OCI-LY7 (cell line): ENCODE measurements at regions not wholly inside any gene's neighbourhood (a gene's known extent, or its start where the extent isn't known, plus 50 kb on each side); places are given as distances from the start of the nearest gene placed in this dataset.

Experiments
- EZH2phosphoT487 ChIP-seq: fragments of 200-600 bp; sonication (generic); IDR thresholded peaks from 2 replicates; pipeline ENCODE4 v1.6.1; 2018; ENCODE audit warnings: low read depth, borderline replicate concordance, mild to moderate bottlenecking, mixed run types, antibody characterized with exemption, low read length, moderate library complexity, mixed read lengths
- TF ChIP-seq, protein P1 (sequence below): fragments of 200-600 bp; sonication (generic); conservative IDR thresholded peaks from 2 replicates; pipeline ENCODE4 v1.5.1; 2014; ENCODE audit warnings: mild to moderate bottlenecking, antibody characterized with exemption, low read length, moderate library complexity, mixed read lengths

DNA sequence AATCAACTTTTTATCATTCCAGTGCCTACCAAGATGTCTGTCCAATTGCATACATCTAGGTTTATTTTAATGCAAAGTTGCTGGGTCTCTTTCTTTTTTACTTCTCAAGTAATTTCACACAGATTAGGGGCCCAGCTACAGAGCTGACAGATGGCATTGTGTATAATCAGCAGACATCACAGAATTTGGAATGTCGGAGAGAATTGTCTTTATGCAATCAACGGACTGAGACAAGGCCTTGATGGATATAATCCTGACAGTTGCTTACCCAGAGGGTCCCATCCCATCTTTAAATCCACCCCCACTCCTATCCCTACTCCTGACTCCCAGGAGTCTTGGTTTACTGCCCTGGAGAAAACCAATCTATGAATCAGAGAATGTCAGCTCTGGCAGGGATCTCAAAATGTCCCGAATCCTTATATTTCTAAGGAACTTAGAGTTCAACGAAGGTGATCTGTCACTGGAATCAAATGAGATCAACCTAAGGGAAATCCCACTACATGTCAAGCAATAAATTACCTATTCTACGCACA lies 142.0 kb downstream of the LRATD1 start:
- TF ChIP-seq, protein P1, sequence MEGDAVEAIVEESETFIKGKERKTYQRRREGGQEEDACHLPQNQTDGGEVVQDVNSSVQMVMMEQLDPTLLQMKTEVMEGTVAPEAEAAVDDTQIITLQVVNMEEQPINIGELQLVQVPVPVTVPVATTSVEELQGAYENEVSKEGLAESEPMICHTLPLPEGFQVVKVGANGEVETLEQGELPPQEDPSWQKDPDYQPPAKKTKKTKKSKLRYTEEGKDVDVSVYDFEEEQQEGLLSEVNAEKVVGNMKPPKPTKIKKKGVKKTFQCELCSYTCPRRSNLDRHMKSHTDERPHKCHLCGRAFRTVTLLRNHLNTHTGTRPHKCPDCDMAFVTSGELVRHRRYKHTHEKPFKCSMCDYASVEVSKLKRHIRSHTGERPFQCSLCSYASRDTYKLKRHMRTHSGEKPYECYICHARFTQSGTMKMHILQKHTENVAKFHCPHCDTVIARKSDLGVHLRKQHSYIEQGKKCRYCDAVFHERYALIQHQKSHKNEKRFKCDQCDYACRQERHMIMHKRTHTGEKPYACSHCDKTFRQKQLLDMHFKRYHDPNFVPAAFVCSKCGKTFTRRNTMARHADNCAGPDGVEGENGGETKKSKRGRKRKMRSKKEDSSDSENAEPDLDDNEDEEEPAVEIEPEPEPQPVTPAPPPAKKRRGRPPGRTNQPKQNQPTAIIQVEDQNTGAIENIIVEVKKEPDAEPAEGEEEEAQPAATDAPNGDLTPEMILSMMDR, result no peak
- no peak for TF ChIP-seq EZH2phosphoT487
